OCI-LY7 (cell line): ENCODE measurements at regions not wholly inside any gene's neighbourhood (a gene's known extent, or its start where the extent isn't known, plus 50 kb on each side); places are given as distances from the start of the nearest gene placed in this dataset.

Source experiments
- BruUV-seq: library from RNA; stranded (reverse); fragments of 400-500 nt; replicated peaks from 2 replicates; lab custom pipeline; 2021; lab: Mats Ljungman, UMichigan
- CTCF ChIA-PET: fragments of 300-600 bp; sonication (Branson Sonifier 250); formaldehyde crosslinking; loops from one replicate; lab custom pipeline; 2022; ENCODE audit warnings: antibody characterized with exemption; ENCODE audit not compliant: unreplicated experiment; lab: Charles Lee
- POLR2A ChIA-PET: fragments of 300-600 bp; sonication (Branson Sonifier 250); formaldehyde crosslinking; loops from one replicate; lab custom pipeline; 2022; ENCODE audit warnings: antibody characterized with exemption; lab: Charles Lee
- DNase-seq: peaks from one replicate; pipeline ENCODE4 v3.0.0-alpha.2; 2015; ENCODE audit warnings: low spot score
- H2AFZ ChIP-seq: fragments of 200-600 bp; sonication (generic), shearing (Covaris generic); 2 replicates; pipeline ENCODE4 v1.6.1; 2014; ENCODE audit warnings: mild to moderate bottlenecking, antibody characterized with exemption, low read length, moderate library complexity
- H3K27ac ChIP-seq: fragments of 200-600 bp; sonication (generic); 2 replicates; pipeline ENCODE4 v1.5.1; 2014; ENCODE audit warnings: mixed run types, low read depth, mild to moderate bottlenecking, moderate library complexity, low read length, inconsistent platforms; ENCODE audit not compliant: poor library complexity, severe bottlenecking
- H3K36me3 ChIP-seq: fragments of 200-600 bp; sonication (generic); 2 replicates; pipeline ENCODE4 v1.6.1; 2014; ENCODE audit warnings: mild to moderate bottlenecking, antibody characterized with exemption, low read length, moderate library complexity, mixed read lengths; ENCODE audit not compliant: insufficient read depth
- H3K4me1 ChIP-seq: fragments of 200-600 bp; sonication (generic); 2 replicates; pipeline ENCODE4 v1.5.1; 2014; ENCODE audit warnings: mild to moderate bottlenecking, low read length; ENCODE audit not compliant: insufficient read depth, poor library complexity, severe bottlenecking
- H3K4me2 ChIP-seq: fragments of 200-600 bp; sonication (generic); 2 replicates; pipeline ENCODE4 v1.6.1; 2014; ENCODE audit warnings: mild to moderate bottlenecking, low read length
- H3K4me3 ChIP-seq: fragments of 200-600 bp; sonication (generic); 2 replicates; pipeline ENCODE4 v1.5.1; 2014; ENCODE audit warnings: mild to moderate bottlenecking, low read depth, low read length; ENCODE audit not compliant: poor library complexity, severe bottlenecking
- H3K79me2 ChIP-seq: fragments of 200-600 bp; sonication (generic); 2 replicates; pipeline ENCODE4 v1.6.1; 2016; ENCODE audit warnings: low read depth, mild to moderate bottlenecking, low read length, moderate library complexity, mixed read lengths; ENCODE audit not compliant: insufficient read depth
- H3K9me2 ChIP-seq: fragments of 200-600 bp; sonication (generic); 2 replicates; pipeline ENCODE4 v1.6.1; 2016; ENCODE audit warnings: mild to moderate bottlenecking, low read length, mixed read lengths; ENCODE audit not compliant: insufficient read depth
- H3K9me3 ChIP-seq: fragments of 200-600 bp; sonication (generic); 2 replicates; pipeline ENCODE4 v1.6.1; 2014; ENCODE audit warnings: mild to moderate bottlenecking, mixed run types, low read length, mixed read lengths
- H4K20me1 ChIP-seq: fragments of 200-600 bp; sonication (generic); 2 replicates; pipeline ENCODE4 v1.6.1; 2014; ENCODE audit warnings: mild to moderate bottlenecking, antibody characterized with exemption, low read length, moderate library complexity, mixed read lengths; ENCODE audit not compliant: insufficient read depth
- CTCF ChIP-seq: fragments of 200-600 bp; sonication (generic); conservative IDR thresholded peaks from 2 replicates; pipeline ENCODE4 v1.5.1; 2014; ENCODE audit warnings: mild to moderate bottlenecking, antibody characterized with exemption, low read length, moderate library complexity, mixed read lengths
- EZH2phosphoT487 ChIP-seq: fragments of 200-600 bp; sonication (generic); IDR thresholded peaks from 2 replicates; pipeline ENCODE4 v1.6.1; 2018; ENCODE audit warnings: low read depth, borderline replicate concordance, mild to moderate bottlenecking, mixed run types, antibody characterized with exemption, low read length, moderate library complexity, mixed read lengths
- intact Hi-C: fragments of 100-400 bp; cut with micrococcal nuclease; formaldehyde crosslinking; loops from one replicate; pipeline ENCODE4 v1.10.0; 2022; ENCODE audit not compliant: unreplicated experiment

GRCh38 chr2:16160281-16161084 lies 220.1 kb downstream of the MYCN start:
- H3K4me3 ChIP-seq, result no peak overlapping the region
- H3K9me2 ChIP-seq, result no peaks in the 10 kb centered on the region
- CTCF ChIA-PET, result interaction anchor here (0.5 to 0.6 kb wide), 2 partner anchors 103 to 1166 kb away, joined by 3 read pairs; no protein-coding TSS in a partner anchor
- no peak overlapping the region for H3K4me2 ChIP-seq
- intact Hi-C loops, result no loop called here
- POLR2A ChIA-PET, result no interaction called here
- H4K20me1 ChIP-seq, result no peaks in the 10 kb centered on the region
- no peak for TF ChIP-seq CTCF
- no peak for TF ChIP-seq EZH2phosphoT487
- no peaks in the 10 kb centered on the region for H3K36me3 ChIP-seq
- no peak for DNase-seq
- no TSS peak for BruUV-seq
- H3K9me3 ChIP-seq, result no peaks in the 10 kb centered on the region
- no peak overlapping the region for H2AFZ ChIP-seq
- H3K27ac ChIP-seq, result no peak overlapping the region
- no peaks in the 10 kb centered on the region for H3K4me1 ChIP-seq
- H3K79me2 ChIP-seq, result no peaks in the 10 kb centered on the region

- intact Hi-C loops, result no loop called here
- Histone ChIP-seq H3K27ac (no peak overlapping the region), H2AFZ (no peak overlapping the region), H3K4me3 (no peak overlapping the region), H3K36me3 (no peaks in the 10 kb centered on the region), H3K4me2 (no peak overlapping the region), H3K79me2 (no peaks in the 10 kb centered on the region), H3K9me3 (no peaks in the 10 kb centered on the region), H3K4me1 (no peaks in the 10 kb centered on the region), H3K9me2 (no peaks in the 10 kb centered on the region), H4K20me1 (no peaks in the 10 kb centered on the region)
- no TSS peak for BruUV-seq
- DNase-seq, result no peak
- CTCF ChIA-PET, result no interaction called here
- POLR2A ChIA-PET, result no interaction called here
- TF ChIP-seq EZH2phosphoT487 (no peak), CTCF (no peak)
These were observed 216.1 kb downstream of the MYCN start for GRCh38 chr2:16156411-16156810.

- H2AFZ ChIP-seq, result no peak overlapping the region
- CTCF ChIA-PET, result no interaction called here
- H3K4me3 ChIP-seq, result no peak overlapping the region
- H4K20me1 ChIP-seq, result no peaks in the 10 kb centered on the region
- H3K4me1 ChIP-seq, result no peaks in the 10 kb centered on the region
- H3K36me3 ChIP-seq, result no peaks in the 10 kb centered on the region
- DNase-seq, result no peak
- no peaks in the 10 kb centered on the region for H3K79me2 ChIP-seq
- no peaks in the 10 kb centered on the region for H3K9me2 ChIP-seq
- H3K4me2 ChIP-seq, result no peak overlapping the region
- intact Hi-C loops, result no loop called here
- H3K27ac ChIP-seq, result no peak overlapping the region
- TF ChIP-seq EZH2phosphoT487 (no peak), CTCF (no peak)
- POLR2A ChIA-PET, result no interaction called here
- BruUV-seq, result no TSS peak
- H3K9me3 ChIP-seq, result no peaks in the 10 kb centered on the region
These were observed 215.4 kb downstream of the MYCN start for GRCh38 chr2:16155766-16156165.
